Progenitor cell of endocrine pancreas (in vitro differentiated cells): ENCODE measurements at regions not wholly inside any gene's neighbourhood (a gene's known extent, or its start where the extent isn't known, plus 50 kb on each side); places are given as distances from the start of the nearest gene placed in this dataset.
"Not testable (repeated sequence)": the region's sequence is repeated elsewhere in the genome, so short reads cannot be mapped to it uniquely, and the experiment has no call there.

Experiments
- DNase-seq: peaks from one replicate; pipeline ENCODE4 v3.0.0; 2021; ENCODE audit warnings: low spot score; ENCODE audit not compliant: unreplicated experiment
- H3K27ac Mint-ChIP-seq: 2 replicates; pipeline ENCODE4 v1.8.0; 2021; ENCODE audit warnings: mild to moderate bottlenecking, moderate library complexity, mixed read lengths
- H3K27me3 Mint-ChIP-seq: 2 replicates; pipeline ENCODE4 v1.8.0; 2021; ENCODE audit warnings: mixed read lengths
- H3K36me3 Mint-ChIP-seq: 2 replicates; pipeline ENCODE4 v1.8.0; 2022; ENCODE audit warnings: mixed read lengths; ENCODE audit not compliant: insufficient read depth
- H3K4me1 Mint-ChIP-seq: 2 replicates; pipeline ENCODE4 v1.8.0; 2021; ENCODE audit warnings: low read depth, mixed read lengths
- H3K4me3 Mint-ChIP-seq: 2 replicates; pipeline ENCODE4 v1.8.0; 2021; ENCODE audit warnings: low read depth, mild to moderate bottlenecking, moderate library complexity, mixed read lengths
- H3K9me3 Mint-ChIP-seq: 2 replicates; pipeline ENCODE4 v1.8.0; 2021; ENCODE audit warnings: low read depth, mixed read lengths
- TF ChIP-seq, protein P1 (sequence below): fragments of 200-600 bp; sonication (generic); IDR thresholded peaks from one replicate; pipeline ENCODE4 v1.5.0; 2021; ENCODE audit warnings: antibody characterized with exemption, mild to moderate bottlenecking; ENCODE audit not compliant: unreplicated experiment

DNA sequence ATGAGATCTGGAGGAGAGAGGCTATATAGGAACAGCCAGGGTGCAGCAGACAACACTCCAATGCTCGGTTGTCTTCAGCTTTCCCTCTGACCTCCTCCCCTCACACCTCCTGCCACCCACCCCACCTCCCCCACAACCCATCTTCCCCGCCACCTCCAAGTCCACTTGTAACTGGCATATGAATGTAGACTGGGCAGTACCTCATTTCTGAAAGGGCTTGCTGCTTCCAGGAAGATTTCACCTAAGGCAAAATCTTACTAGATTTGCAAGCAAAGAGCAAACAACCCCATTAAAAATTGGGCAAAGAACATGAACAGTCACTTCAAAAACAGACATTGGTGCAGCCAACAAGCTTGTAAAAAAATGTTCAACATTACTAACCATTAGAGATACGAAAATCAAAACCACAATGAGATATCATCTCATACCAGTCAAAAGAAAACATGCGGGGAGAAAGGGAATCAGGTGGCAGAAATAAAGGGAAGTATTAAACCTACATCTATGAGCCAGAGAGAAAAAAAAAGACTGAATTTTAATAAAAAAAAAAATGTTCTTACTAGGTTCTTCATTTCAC, 164.6 kb upstream of the C1GALT1 start:
- peaks cover 1% of the 10 kb centered on the region for H3K9me3 Mint-ChIP-seq
- H3K36me3 Mint-ChIP-seq, result no peaks in the 10 kb centered on the region
- peaks cover 14% of the 10 kb centered on the region for H3K4me1 Mint-ChIP-seq
- H3K27ac Mint-ChIP-seq, result no peak overlapping the region
- no peak overlapping the region for H3K4me3 Mint-ChIP-seq
- no peak for DNase-seq
- no peaks in the 10 kb centered on the region for H3K27me3 Mint-ChIP-seq
- TF ChIP-seq, protein P1, sequence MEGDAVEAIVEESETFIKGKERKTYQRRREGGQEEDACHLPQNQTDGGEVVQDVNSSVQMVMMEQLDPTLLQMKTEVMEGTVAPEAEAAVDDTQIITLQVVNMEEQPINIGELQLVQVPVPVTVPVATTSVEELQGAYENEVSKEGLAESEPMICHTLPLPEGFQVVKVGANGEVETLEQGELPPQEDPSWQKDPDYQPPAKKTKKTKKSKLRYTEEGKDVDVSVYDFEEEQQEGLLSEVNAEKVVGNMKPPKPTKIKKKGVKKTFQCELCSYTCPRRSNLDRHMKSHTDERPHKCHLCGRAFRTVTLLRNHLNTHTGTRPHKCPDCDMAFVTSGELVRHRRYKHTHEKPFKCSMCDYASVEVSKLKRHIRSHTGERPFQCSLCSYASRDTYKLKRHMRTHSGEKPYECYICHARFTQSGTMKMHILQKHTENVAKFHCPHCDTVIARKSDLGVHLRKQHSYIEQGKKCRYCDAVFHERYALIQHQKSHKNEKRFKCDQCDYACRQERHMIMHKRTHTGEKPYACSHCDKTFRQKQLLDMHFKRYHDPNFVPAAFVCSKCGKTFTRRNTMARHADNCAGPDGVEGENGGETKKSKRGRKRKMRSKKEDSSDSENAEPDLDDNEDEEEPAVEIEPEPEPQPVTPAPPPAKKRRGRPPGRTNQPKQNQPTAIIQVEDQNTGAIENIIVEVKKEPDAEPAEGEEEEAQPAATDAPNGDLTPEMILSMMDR, result no peak

DNA sequence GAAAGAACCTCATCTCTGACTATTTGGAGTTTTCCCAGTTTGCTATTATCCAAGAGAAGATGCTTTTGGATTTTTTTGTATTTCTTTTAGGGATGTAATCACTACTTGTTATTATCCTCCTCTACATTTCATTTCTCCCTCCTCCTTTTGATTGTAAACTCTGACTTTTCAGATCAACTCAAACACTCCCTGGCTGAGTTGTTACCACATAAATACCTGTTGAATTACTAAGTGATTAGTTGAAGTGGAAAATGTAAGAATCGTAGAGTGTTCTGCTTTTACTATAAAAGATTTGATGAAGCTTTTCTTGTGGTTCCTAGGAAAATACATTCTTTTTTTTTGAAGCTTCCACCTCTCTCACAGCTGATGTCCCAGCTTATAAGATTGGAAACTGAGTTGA, 164.1 kb upstream of the C1GALT1 start:
- no peaks in the 10 kb centered on the region for H3K36me3 Mint-ChIP-seq
- no peaks in the 10 kb centered on the region for H3K27me3 Mint-ChIP-seq
- H3K27ac Mint-ChIP-seq, result no peak overlapping the region
- TF ChIP-seq, protein P1, result no peak
- H3K9me3 Mint-ChIP-seq, result peaks cover 6% of the 10 kb centered on the region
- no peak for DNase-seq
- no peak overlapping the region for H3K4me3 Mint-ChIP-seq
- peaks cover 14% of the 10 kb centered on the region for H3K4me1 Mint-ChIP-seq

DNA sequence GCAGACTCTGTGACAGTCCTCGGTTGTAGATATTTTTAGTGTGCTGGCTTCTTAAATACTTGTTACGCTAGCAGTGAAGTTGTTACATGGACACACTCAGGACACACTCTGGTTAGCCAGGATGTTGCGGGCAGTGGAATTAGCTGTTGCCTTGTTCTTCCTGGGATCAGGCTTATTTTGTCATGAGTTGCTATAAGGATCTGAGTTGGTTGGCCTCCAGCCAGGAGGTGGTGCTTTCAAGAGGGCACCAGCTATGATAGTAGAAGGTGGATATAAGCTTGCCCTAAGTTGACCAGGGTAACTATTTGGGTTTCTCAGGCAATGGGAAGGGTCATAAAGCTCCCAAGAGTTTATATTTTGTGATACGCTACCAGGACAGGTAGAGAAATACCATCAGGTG, 150.1 kb upstream of the C1GALT1 start:
- Mint-ChIP-seq H3K36me3 (no peaks in the 10 kb centered on the region), H3K27ac (no peak overlapping the region), H3K9me3 (peaks cover 29% of the 10 kb centered on the region), H3K4me1 (no peaks in the 10 kb centered on the region), H3K27me3 (no peaks in the 10 kb centered on the region), H3K4me3 (no peak overlapping the region)
- TF ChIP-seq, protein P1, result no peak
- no peak for DNase-seq

DNA sequence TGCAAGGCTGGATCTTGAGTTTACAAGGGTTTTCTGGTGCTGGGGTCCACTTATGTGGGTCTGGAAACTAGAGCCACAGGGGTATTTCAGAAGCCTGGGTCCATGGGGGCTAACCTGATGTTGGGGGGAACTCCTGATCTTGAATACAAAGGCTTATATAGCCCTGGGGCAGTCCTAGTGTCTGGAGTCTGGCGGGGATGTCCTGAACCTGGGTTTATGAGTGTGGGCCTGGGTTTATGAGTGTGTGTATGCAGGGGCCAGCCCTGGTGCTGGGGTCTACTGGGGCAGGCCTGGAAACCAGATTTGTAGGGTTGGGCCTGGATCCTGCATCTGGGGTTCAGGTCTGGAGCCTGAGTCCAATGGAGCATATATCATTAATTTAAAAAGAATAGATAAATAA, 146.5 kb upstream of the C1GALT1 start:
- H3K27ac Mint-ChIP-seq, result no peak overlapping the region
- no peaks in the 10 kb centered on the region for H3K4me1 Mint-ChIP-seq
- no peak for DNase-seq
- H3K27me3 Mint-ChIP-seq, result no peaks in the 10 kb centered on the region
- no peaks in the 10 kb centered on the region for H3K36me3 Mint-ChIP-seq
- TF ChIP-seq, protein P1, result no peak
- H3K4me3 Mint-ChIP-seq, result no peak overlapping the region
- no peaks in the 10 kb centered on the region for H3K9me3 Mint-ChIP-seq

DNA sequence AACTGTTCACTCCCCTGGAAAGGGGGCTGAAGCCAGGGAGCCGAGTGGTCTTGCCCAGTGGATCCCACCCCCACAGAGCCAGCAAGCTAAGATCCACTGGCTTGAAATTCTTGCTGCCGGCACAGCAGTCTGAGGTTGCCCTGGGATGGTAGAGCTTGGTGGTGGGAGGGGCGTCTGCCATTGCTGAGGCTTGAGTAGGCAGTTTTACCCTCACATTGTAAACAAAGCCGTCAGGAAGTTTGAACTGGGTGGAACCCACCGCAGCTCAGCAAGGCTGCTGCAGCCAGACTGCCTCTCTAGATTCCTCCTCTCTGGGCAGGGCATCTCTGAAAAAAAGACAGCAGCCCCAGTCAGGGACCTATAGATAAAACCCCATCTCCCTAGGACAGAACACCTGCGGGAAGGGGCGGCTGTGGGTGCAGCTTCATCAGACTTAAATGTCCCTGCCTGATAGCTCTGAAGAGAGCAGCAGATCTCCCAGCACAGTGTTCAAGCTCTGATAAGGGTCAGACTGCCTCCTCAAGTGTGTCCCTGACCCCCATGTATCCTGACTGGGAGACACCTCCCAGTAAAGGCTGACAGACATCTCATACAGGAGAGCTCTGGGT, 140.0 kb upstream of the C1GALT1 start:
- not testable (repeated sequence) for H3K36me3 Mint-ChIP-seq, H3K27ac Mint-ChIP-seq, H3K4me3 Mint-ChIP-seq, H3K27me3 Mint-ChIP-seq, DNase-seq, H3K4me1 Mint-ChIP-seq, H3K9me3 Mint-ChIP-seq

DNA sequence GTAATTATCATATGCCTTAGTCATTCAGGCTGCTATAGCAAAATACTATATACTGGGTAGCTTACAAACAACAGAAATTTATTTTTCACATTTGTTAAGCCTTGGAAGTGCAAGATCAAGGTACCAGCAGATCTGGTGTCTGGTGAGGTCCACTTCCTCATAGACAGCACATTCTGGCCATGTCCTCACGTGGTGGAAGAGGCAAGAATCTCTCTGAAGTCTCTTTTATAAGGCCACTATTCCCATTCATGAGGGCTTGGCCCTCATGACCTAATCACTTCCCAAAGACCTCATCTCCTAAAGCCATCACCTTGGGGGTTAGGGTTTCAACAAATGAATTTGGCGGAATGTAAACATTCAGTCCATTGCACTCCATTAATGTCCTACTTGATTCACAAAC, 137.5 kb upstream of the C1GALT1 start:
- Mint-ChIP-seq H3K27me3 (no peaks in the 10 kb centered on the region), H3K4me3 (no peak overlapping the region), H3K36me3 (peaks cover 2% of the 10 kb centered on the region), H3K4me1 (peaks cover 3% of the 10 kb centered on the region), H3K9me3 (peaks cover 8% of the 10 kb centered on the region), H3K27ac (no peak overlapping the region)
- no peak for DNase-seq
- TF ChIP-seq, protein P1, result no peak
